ENCODE measurements at regions not wholly inside any gene's neighbourhood (a gene's known extent, or its start where the extent isn't known, plus 50 kb on each side); places are given as distances from the start of the nearest gene placed in this dataset.

- no peak for TF ChIP-seq CTCF (IDR thresholded peaks at IDR 0.05; ENCODE audit: low read length)
- TF ChIP-seq EZH2 (optimal IDR thresholded peaks at IDR 0.05; ENCODE audit: low read depth, low read length): no peak
These were observed 191.9 kb upstream of the DUSP10 start for GRCh38 chr1:221933814-221934213.
